ENCODE measurements at regions not wholly inside any gene's neighbourhood (a gene's known extent, or its start where the extent isn't known, plus 50 kb on each side); places are given as distances from the start of the nearest gene placed in this dataset.

- H3K4me1 Mint-ChIP-seq: peaks cover 6% of the 10 kb centered on the region
- H3K36me3 Mint-ChIP-seq (ENCODE audit: low read depth): no peaks in the 10 kb centered on the region
- no peaks in the 10 kb centered on the region for H3K27me3 Mint-ChIP-seq (ENCODE audit: low read depth)
- TF ChIP-seq CTCF (conservative IDR thresholded peaks at IDR 0.05): no peak
- H3K27ac Mint-ChIP-seq (ENCODE audit: unreplicated experiment): no peak overlapping the region
- no peak overlapping the region for H3K4me3 Mint-ChIP-seq
- no peaks in the 10 kb centered on the region for H3K9me3 Mint-ChIP-seq
- DNase-seq (ENCODE audit: low read depth, low spot score): no peak
Measured at GRCh38 chr2:64914735-64915509, 74.3 kb upstream of the SLC1A4 start.

GRCh38 chr2:64915510-64915900 lies 73.7 kb upstream of the SLC1A4 start:
- no peaks in the 10 kb centered on the region for H3K36me3 Mint-ChIP-seq (ENCODE audit: low read depth)
- H3K4me3 Mint-ChIP-seq: no peak overlapping the region
- H3K27me3 Mint-ChIP-seq (ENCODE audit: low read depth): no peaks in the 10 kb centered on the region
- H3K27ac Mint-ChIP-seq (ENCODE audit: unreplicated experiment): no peak overlapping the region
- peaks cover 6% of the 10 kb centered on the region for H3K4me1 Mint-ChIP-seq
- no peak for TF ChIP-seq CTCF (conservative IDR thresholded peaks at IDR 0.05)
- H3K9me3 Mint-ChIP-seq: no peaks in the 10 kb centered on the region
- DNase-seq (ENCODE audit: low read depth, low spot score): no peak

DNA sequence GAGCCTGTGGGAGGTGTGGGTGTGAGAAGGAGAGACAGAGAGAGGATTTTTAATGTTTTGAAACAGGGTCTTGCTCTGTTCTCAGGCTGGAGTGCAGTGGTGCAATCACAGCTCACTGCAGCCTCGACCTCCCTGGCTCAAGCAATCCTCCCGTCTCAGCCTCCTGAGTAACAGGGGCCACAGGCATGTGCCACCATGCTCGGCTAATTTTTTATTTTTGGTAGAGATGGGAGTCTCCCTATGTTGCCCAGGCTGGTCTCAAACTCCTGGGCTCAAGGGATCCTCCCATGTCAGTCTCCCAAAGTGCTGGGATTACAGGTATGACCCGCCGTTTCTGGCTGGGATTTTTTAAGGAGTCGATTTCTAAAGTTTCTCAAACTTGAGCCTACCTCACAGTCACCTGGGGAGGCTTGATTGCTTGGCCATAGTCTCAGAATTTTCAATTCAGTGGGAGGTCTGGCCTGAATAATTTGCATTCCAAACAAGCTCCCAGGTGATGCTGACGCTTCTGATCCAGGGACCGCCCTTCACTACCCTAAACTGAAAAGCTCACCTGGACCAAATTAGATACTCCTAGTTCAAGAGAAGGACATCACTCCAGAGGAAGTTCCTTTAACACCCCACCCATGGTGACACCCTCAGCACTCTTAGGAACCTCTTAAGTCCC lies 70.8 kb upstream of the SLC1A4 start:
- Mint-ChIP-seq H3K36me3 (ENCODE audit: low read depth) (no peaks in the 10 kb centered on the region), H3K9me3 (no peaks in the 10 kb centered on the region), H3K27me3 (ENCODE audit: low read depth) (no peaks in the 10 kb centered on the region), H3K27ac (ENCODE audit: unreplicated experiment) (peak overlapping the region; percentile 92), H3K4me1 (peaks cover 14% of the 10 kb centered on the region), H3K4me3 (peak overlapping the region; percentile 81)
- no peak for TF ChIP-seq CTCF (conservative IDR thresholded peaks at IDR 0.05)
- DNase-seq (ENCODE audit: low read depth, low spot score): no peak

DNA sequence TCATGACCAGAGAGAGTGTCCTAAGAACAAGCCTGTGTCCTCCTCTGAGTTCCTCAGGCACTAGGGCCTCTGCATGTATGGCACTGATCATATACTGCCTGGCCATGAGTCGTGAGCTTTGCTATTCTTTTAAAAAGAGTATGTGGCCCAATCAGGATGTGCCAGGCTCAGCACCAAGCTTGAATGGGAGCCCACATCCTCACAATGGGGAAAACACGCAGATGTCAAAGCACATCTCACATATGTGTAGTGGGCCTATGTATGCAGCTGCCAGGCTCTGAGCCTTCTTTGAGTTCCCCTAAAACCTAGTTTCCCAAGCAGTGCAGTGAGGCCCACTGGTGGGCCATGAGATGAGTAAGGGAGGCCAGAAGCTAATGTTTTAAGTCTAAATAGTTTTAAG lies 69.9 kb upstream of the SLC1A4 start:
- TF ChIP-seq CTCF (conservative IDR thresholded peaks at IDR 0.05): no peak
- Mint-ChIP-seq H3K4me1 (peaks cover 15% of the 10 kb centered on the region), H3K36me3 (ENCODE audit: low read depth) (no peaks in the 10 kb centered on the region), H3K27ac (ENCODE audit: unreplicated experiment) (no peak overlapping the region), H3K4me3 (peak overlapping the region; percentile 27), H3K27me3 (ENCODE audit: low read depth) (no peaks in the 10 kb centered on the region), H3K9me3 (no peaks in the 10 kb centered on the region)
- DNase-seq (ENCODE audit: low read depth, low spot score): no peak

- Mint-ChIP-seq H3K4me3 (no peak overlapping the region), H3K9me3 (peaks cover 15% of the 10 kb centered on the region), H3K27me3 (ENCODE audit: low read depth) (no peaks in the 10 kb centered on the region), H3K4me1 (peaks cover 12% of the 10 kb centered on the region), H3K27ac (ENCODE audit: unreplicated experiment) (peak overlapping the region; percentile 21), H3K36me3 (ENCODE audit: low read depth) (peaks cover 3% of the 10 kb centered on the region)
- no peak for TF ChIP-seq CTCF (conservative IDR thresholded peaks at IDR 0.05)
- no peak for DNase-seq (ENCODE audit: low read depth, low spot score)
Measured at GRCh38 chr2:64922482-64923384, 66.5 kb upstream of the SLC1A4 start.
